MCF 10A (cell line): ENCODE measurements at regions not wholly inside any gene's neighbourhood (a gene's known extent, or its start where the extent isn't known, plus 50 kb on each side); places are given as distances from the start of the nearest gene placed in this dataset.
A peak's percentile ranks its signal among the peaks of the same experiment; 100 is the strongest.

ENCODE experiments used
- BruUV-seq: library from RNA; stranded (reverse); fragments of 400-500 nt; replicated peaks from 2 replicates; lab custom pipeline; 2021; lab: Mats Ljungman, UMichigan
- CTCF ChIA-PET: fragments of 300-600 bp; sonication (Branson Sonifier 250); formaldehyde crosslinking; extraction: SDS; loops from one replicate; lab custom pipeline; 2021; ENCODE audit warnings: antibody characterized with exemption, inconsistent platforms; lab: Yijun Ruan, JAX
- POLR2A ChIA-PET: fragments of 300-600, 350-650 bp; sonication (Branson Sonifier 250); formaldehyde crosslinking; extraction: SDS; loops from one replicate; lab custom pipeline; 2020; ENCODE audit warnings: antibody characterized with exemption, inconsistent platforms; lab: Yijun Ruan, JAX
- DNase-seq: peaks from one replicate; pipeline ENCODE4 v3.0.0-alpha.2; 2018; ENCODE audit not compliant: unreplicated experiment
- H3K27ac Mint-ChIP-seq: one replicate; pipeline ENCODE4 v1.8.0; 2022; ENCODE audit warnings: mild to moderate bottlenecking, low read depth, mixed read lengths; ENCODE audit not compliant: unreplicated experiment
- H3K27me3 Mint-ChIP-seq: one replicate; pipeline ENCODE4 v1.8.0; 2022; ENCODE audit warnings: mixed read lengths; ENCODE audit not compliant: insufficient read depth, unreplicated experiment
- H3K36me3 Mint-ChIP-seq: one replicate; pipeline ENCODE4 v1.8.0; 2022; ENCODE audit warnings: mild to moderate bottlenecking, moderate library complexity, mixed read lengths; ENCODE audit not compliant: insufficient read depth, unreplicated experiment
- H3K4me1 Mint-ChIP-seq: one replicate; pipeline ENCODE4 v1.8.0; 2022; ENCODE audit warnings: mixed read lengths; ENCODE audit not compliant: insufficient read depth, unreplicated experiment
- H3K4me3 Mint-ChIP-seq: one replicate; pipeline ENCODE4 v1.8.0; 2022; ENCODE audit warnings: mild to moderate bottlenecking, moderate library complexity, mixed read lengths; ENCODE audit not compliant: unreplicated experiment
- H3K9me3 Mint-ChIP-seq: one replicate; pipeline ENCODE4 v1.8.0; 2022; ENCODE audit warnings: mixed read lengths; ENCODE audit not compliant: unreplicated experiment
- intact Hi-C: fragments of 100-400 bp; cut with micrococcal nuclease; formaldehyde crosslinking; loops from 2 replicates; pipeline ENCODE4 v1.14.1; 2022
- TF ChIP-seq, protein P1 (sequence below): fragments of 200-600 bp; IDR thresholded peaks from one replicate; pipeline ENCODE4 v1.8.0; 2022; ENCODE audit warnings: antibody characterized with exemption, mild to moderate bottlenecking; ENCODE audit not compliant: unreplicated experiment

DNA sequence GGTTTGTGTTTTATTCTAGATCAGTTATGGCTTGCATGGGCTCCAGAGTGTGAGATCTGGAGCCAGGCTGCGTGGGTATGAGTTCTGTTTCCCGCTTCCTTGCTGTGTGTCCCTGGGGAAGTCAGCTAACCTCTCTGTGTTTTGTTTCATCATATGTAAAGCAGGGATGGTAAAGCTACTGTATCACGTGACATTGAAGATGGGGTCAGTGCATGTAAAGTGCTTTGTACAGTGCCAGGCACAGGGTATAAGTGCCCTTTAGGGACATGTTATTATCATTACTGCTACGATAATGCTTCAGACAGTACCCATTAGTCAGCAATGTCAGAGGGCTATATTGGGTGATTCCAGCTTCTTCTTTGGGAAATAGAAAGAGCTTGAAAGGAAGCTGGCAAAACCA is 186.2 kb downstream of the FOXL1 start:
- Mint-ChIP-seq H3K4me1 (peaks cover 28% of the 10 kb centered on the region), H3K36me3 (no peaks in the 10 kb centered on the region), H3K4me3 (no peak overlapping the region), H3K27me3 (no peaks in the 10 kb centered on the region), H3K9me3 (no peaks in the 10 kb centered on the region), H3K27ac (no peak overlapping the region)
- no peak for DNase-seq
- ChIA-PET POLR2A (interaction anchor here (0.6 to 1.0 kb wide), 2 partner anchors 101 to 188 kb away, joined by 3 to 4 read pairs; no protein-coding TSS in a partner anchor), CTCF (interaction anchor here (1.4 kb wide), 1 partner anchor 14 kb away, joined by 3 read pairs; no protein-coding TSS in a partner anchor)
- TF ChIP-seq, protein P1, sequence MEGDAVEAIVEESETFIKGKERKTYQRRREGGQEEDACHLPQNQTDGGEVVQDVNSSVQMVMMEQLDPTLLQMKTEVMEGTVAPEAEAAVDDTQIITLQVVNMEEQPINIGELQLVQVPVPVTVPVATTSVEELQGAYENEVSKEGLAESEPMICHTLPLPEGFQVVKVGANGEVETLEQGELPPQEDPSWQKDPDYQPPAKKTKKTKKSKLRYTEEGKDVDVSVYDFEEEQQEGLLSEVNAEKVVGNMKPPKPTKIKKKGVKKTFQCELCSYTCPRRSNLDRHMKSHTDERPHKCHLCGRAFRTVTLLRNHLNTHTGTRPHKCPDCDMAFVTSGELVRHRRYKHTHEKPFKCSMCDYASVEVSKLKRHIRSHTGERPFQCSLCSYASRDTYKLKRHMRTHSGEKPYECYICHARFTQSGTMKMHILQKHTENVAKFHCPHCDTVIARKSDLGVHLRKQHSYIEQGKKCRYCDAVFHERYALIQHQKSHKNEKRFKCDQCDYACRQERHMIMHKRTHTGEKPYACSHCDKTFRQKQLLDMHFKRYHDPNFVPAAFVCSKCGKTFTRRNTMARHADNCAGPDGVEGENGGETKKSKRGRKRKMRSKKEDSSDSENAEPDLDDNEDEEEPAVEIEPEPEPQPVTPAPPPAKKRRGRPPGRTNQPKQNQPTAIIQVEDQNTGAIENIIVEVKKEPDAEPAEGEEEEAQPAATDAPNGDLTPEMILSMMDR: no peak
- intact Hi-C loops: loop anchor here (5.0 kb wide), 1 partner anchor 172 kb away; no protein-coding TSS in a partner anchor
- BruUV-seq: no TSS peak

DNA sequence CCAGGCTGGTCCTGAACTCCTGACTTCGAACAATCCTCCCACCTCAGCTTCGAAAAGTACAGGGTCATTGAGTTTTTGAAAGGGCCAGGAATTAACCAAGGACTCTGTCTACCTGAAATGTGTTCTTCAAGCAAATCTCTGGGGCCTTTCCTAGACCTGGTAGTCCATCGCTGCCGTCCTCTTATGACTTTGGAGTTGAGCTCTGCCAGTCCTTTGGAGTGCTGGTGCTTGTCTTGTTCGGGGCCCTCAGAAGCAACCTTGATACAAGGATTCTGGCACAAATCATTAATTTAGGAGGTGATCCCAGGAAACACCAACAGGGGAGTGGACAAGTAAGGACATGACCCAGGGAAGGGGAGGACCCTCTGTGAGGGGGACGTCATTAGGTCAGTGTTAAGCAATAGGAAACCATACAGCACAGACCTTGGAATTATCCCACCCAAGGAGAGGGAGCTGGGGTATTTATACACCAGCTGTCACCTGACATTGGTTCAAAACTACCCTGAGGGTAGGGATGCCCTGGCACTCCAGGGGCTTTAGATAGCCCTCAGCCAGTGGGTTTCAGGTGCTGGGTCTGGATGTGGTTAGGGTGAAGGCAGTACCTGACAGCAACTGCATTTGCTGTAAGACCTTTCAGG is 187.2 kb downstream of the FOXL1 start:
- no peaks in the 10 kb centered on the region for H3K9me3 Mint-ChIP-seq
- no peaks in the 10 kb centered on the region for H3K27me3 Mint-ChIP-seq
- no peak overlapping the region for H3K4me3 Mint-ChIP-seq
- peaks cover 30% of the 10 kb centered on the region for H3K4me1 Mint-ChIP-seq
- no peak overlapping the region for H3K27ac Mint-ChIP-seq
- DNase-seq: no peak
- intact Hi-C loops: no loop called here
- ChIA-PET CTCF (no interaction called here), POLR2A (no interaction called here)
- TF ChIP-seq, protein P1: no peak
- H3K36me3 Mint-ChIP-seq: no peaks in the 10 kb centered on the region
- no TSS peak for BruUV-seq

DNA sequence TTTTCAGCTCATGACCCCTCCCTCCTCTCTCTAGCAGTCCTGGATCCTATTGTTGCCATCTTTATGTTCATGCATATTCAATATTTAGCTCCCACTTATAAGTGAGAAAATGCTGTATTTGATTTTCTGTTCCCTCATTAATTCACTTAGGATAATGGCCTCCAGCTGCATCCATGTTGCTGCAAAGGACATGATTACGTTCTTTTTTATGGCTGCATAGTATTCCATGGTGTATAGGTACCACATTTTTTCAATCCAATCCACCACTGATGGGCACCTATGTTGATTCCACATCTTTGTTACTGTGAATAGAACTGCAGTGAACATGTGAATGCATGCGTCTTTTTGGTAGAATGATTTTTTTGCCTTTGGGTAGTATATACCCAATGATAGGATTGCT is 188.4 kb downstream of the FOXL1 start:
- Mint-ChIP-seq H3K27ac (no peak overlapping the region), H3K36me3 (no peaks in the 10 kb centered on the region), H3K4me1 (peaks cover 22% of the 10 kb centered on the region), H3K9me3 (no peaks in the 10 kb centered on the region), H3K27me3 (no peaks in the 10 kb centered on the region), H3K4me3 (no peak overlapping the region)
- TF ChIP-seq, protein P1: no peak
- DNase-seq: no peak
- ChIA-PET POLR2A (no interaction called here), CTCF (no interaction called here)
- no TSS peak for BruUV-seq
- intact Hi-C loops: no loop called here

DNA sequence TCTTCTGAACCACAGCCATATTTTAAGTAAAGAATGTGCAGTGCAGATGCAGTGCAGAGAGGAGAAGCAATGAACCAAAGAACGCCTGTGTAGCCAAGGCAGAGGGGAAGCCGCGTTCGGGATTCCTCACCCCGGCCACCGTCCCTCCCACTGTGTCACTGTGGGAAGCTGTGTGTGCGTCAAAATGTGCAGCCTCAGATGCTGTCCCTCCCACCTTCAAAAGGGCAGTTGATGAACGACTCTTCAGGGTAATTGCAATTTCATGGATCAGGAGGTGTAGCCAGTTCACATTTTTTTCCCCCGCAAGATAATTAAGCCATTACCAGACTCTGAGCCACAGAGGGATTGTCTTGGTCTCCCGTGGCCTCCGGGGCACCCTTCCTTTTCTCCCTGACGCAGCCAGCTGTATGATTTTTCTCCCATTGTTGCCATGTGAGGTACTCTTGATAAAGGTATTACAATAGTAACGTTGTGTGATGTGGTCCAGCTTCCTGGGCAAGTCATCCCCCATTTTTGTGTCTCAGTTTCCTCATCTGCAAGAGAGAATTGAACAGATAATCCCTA is 190.0 kb downstream of the FOXL1 start:
- intact Hi-C loops: no loop called here
- TF ChIP-seq, protein P1: no peak
- Mint-ChIP-seq H3K27ac (peak overlapping the region; percentile 37), H3K27me3 (no peaks in the 10 kb centered on the region), H3K36me3 (no peaks in the 10 kb centered on the region), H3K4me3 (no peak overlapping the region), H3K4me1 (peaks cover 16% of the 10 kb centered on the region), H3K9me3 (no peaks in the 10 kb centered on the region)
- ChIA-PET CTCF (interaction anchor here (0.6 kb wide), 1 partner anchor 29 kb away, joined by 3 read pairs; no protein-coding TSS in a partner anchor), POLR2A (interaction anchor here (1.2 kb wide), 1 partner anchor 104 kb away, joined by 3 read pairs; no protein-coding TSS in a partner anchor)
- no peak for DNase-seq
- BruUV-seq: no TSS peak
